Keratinocyte (primary cell): ENCODE measurements at regions not wholly inside any gene's neighbourhood (a gene's known extent, or its start where the extent isn't known, plus 50 kb on each side); places are given as distances from the start of the nearest gene placed in this dataset.

Source experiments
- DNase-seq: peaks from one replicate; pipeline ENCODE4 v3.0.0-alpha.2; 2011; ENCODE audit warnings: low read depth, missing footprints, low spot score
- FAIRE-seq: peaks from 2 replicates; lab custom pipeline; 2011; peaks lifted over from hg19 to GRCh38; lab: Jason Lieb, UNC
- H2AFZ ChIP-seq: 2 replicates; pipeline ENCODE4 v1.6.0; 2012; ENCODE audit warnings: low read length, control low read depth, inconsistent platforms; ENCODE audit not compliant: control insufficient read depth
- H3K27ac ChIP-seq: 2 replicates; pipeline ENCODE4 v1.5.1; 2011; ENCODE audit warnings: low read length; ENCODE audit not compliant: control insufficient read depth, insufficient read depth
- H3K27me3 ChIP-seq: 3 replicates; pipeline ENCODE4 v1.6.0; 2011; ENCODE audit warnings: low read length; ENCODE audit not compliant: control insufficient read depth, insufficient read depth; ENCODE audit errors: extremely low read depth
- H3K36me3 ChIP-seq, 2 experiments: 2 replicates in 1 of 2; 3 replicates in 1 of 2; pipeline ENCODE4 v1.5.1; 2011; ENCODE audit warnings: low read length in 2 of 2, mild to moderate bottlenecking in 1 of 2; ENCODE audit not compliant: control insufficient read depth in 2 of 2, insufficient read depth in 2 of 2; ENCODE audit errors: extremely low read depth in 1 of 2
- H3K4me1 ChIP-seq: 3 replicates; pipeline ENCODE4 v1.5.1; 2011; ENCODE audit warnings: low read length; ENCODE audit not compliant: control insufficient read depth, insufficient read depth; ENCODE audit errors: extremely low read depth
- H3K4me2 ChIP-seq: 3 replicates; pipeline ENCODE4 v1.6.0; 2011; ENCODE audit warnings: low read depth, low read length; ENCODE audit not compliant: control insufficient read depth, insufficient read depth; ENCODE audit errors: extremely low read depth
- H3K4me3 ChIP-seq, 3 experiments: fragments of 200-600 bp in 1 of 3; sonication (generic) in 1 of 3; 2 replicates in 2 of 3; 3 replicates in 1 of 3; pipeline ENCODE4 v1.5.1; 2011 to 2016; ENCODE audit warnings: low read length in 3 of 3, mild to moderate bottlenecking in 3 of 3, control low read depth in 2 of 3, inconsistent platforms in 1 of 3, low read depth in 1 of 3, mixed read lengths in 1 of 3, mixed run types in 1 of 3, moderate library complexity in 1 of 3; ENCODE audit not compliant: control insufficient read depth in 2 of 3, insufficient read depth in 2 of 3; ENCODE audit errors: extremely low read depth in 1 of 3
- H3K79me2 ChIP-seq: 2 replicates; pipeline ENCODE4 v1.6.0; 2012; ENCODE audit warnings: low read length; ENCODE audit not compliant: control insufficient read depth, insufficient read depth
- H3K9ac ChIP-seq: 3 replicates; pipeline ENCODE4 v1.6.0; 2011; ENCODE audit warnings: low read length; ENCODE audit not compliant: control insufficient read depth, insufficient read depth; ENCODE audit errors: extremely low read depth
- H3K9me1 ChIP-seq: 3 replicates; pipeline ENCODE4 v1.6.0; 2011; ENCODE audit warnings: low read length; ENCODE audit not compliant: control insufficient read depth, insufficient read depth; ENCODE audit errors: extremely low read depth
- H3K9me3 ChIP-seq: 2 replicates; pipeline ENCODE4 v1.5.1; 2012; ENCODE audit warnings: low read depth, low read length; ENCODE audit not compliant: control insufficient read depth
- H4K20me1 ChIP-seq: 3 replicates; pipeline ENCODE4 v1.6.0; 2011; ENCODE audit warnings: low read length; ENCODE audit not compliant: control insufficient read depth, insufficient read depth; ENCODE audit errors: extremely low read depth
- EZH2 ChIP-seq: IDR thresholded peaks from one replicate; pipeline ENCODE4 v1.6.1; 2012; ENCODE audit warnings: inconsistent platforms, mild to moderate bottlenecking, low read length, moderate library complexity
- dilution Hi-C: fragments of 300-500 bp; cut with MboI; formaldehyde crosslinking; loops from one replicate; pipeline ENCODE4 v1.7.0; 2020; ENCODE audit warnings: low sequenced_read_pairs; ENCODE audit not compliant: extremely low pct_ligation_motif_present
- TF ChIP-seq, protein P1 (sequence below), 3 experiments: IDR thresholded peaks in 1 of 3; conservative IDR thresholded peaks in 1 of 3; optimal IDR thresholded peaks in 1 of 3; 2 replicates in 2 of 3; 3 replicates in 1 of 3; pipeline versions ENCODE3 to v1.5.1; 2011; ENCODE audit warnings: low read length in 3 of 3, mild to moderate bottlenecking in 3 of 3, moderate library complexity in 2 of 3, control low read depth in 1 of 3, inconsistent platforms in 1 of 3; ENCODE audit not compliant: insufficient read depth in 2 of 3; ENCODE audit errors: extremely low read depth in 1 of 3

DNA sequence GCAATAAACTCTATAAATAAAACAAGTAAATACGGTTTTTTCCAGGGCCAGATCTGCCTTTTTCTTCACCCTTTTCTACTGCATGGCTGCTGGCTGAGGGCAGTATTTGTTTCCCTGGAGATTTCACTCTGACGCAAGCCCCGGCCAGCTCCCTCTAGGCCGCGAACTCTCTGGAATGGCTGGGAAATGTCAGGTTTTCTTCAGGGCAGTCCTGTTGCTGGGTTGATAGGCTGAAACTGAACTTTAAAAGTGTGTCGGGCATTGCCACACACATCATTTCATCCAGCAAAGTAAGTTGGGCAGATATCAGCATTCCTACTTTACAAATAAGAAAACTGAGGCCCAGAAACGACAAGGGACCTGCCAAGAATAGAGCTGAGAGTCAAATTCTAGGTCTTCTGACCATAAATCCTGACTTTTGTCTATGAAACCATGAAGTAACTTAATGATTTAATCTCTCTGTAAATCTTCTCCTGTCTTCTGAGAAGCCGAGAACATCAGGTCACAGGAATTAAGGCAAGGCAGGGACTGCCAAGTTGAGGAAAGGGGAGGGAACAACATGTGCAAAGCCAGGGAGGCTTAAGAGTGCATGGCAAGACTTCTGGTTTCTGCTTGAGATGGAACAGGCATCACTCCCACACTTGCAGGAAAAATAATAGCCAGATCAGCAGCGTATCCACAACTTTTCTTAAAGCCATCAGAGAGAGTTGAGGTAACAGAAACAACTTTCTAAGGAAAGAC lies 205.0 kb upstream of the CCDC196 start:
- H3K79me2 ChIP-seq = no peaks in the 10 kb centered on the region
- no peak for TF ChIP-seq EZH2
- TF ChIP-seq, protein P1, sequence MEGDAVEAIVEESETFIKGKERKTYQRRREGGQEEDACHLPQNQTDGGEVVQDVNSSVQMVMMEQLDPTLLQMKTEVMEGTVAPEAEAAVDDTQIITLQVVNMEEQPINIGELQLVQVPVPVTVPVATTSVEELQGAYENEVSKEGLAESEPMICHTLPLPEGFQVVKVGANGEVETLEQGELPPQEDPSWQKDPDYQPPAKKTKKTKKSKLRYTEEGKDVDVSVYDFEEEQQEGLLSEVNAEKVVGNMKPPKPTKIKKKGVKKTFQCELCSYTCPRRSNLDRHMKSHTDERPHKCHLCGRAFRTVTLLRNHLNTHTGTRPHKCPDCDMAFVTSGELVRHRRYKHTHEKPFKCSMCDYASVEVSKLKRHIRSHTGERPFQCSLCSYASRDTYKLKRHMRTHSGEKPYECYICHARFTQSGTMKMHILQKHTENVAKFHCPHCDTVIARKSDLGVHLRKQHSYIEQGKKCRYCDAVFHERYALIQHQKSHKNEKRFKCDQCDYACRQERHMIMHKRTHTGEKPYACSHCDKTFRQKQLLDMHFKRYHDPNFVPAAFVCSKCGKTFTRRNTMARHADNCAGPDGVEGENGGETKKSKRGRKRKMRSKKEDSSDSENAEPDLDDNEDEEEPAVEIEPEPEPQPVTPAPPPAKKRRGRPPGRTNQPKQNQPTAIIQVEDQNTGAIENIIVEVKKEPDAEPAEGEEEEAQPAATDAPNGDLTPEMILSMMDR (optimal IDR thresholded peaks at IDR 0.05 in 1 of 3, IDR thresholded peaks at IDR 0.05 in 1 of 3, conservative IDR thresholded peaks at IDR 0.05 in 1 of 3; ENCODE audit: extremely low read depth in 1 of 3, insufficient read depth in 2 of 3, low read length in 3 of 3) = no peak
- H3K36me3 ChIP-seq = no peaks in the 10 kb centered on the region
- no peak overlapping the region for H3K27ac ChIP-seq
- dilution Hi-C loops = no loop called here
- H4K20me1 ChIP-seq = no peaks in the 10 kb centered on the region
- no peak for FAIRE-seq
- no peaks in the 10 kb centered on the region for H3K4me1 ChIP-seq
- no peak overlapping the region for H2AFZ ChIP-seq
- H3K27me3 ChIP-seq = no peaks in the 10 kb centered on the region
- H3K9me1 ChIP-seq = no peaks in the 10 kb centered on the region
- DNase-seq = no peak
- no peaks in the 10 kb centered on the region for H3K9me3 ChIP-seq
- H3K4me3 ChIP-seq = no peak overlapping the region
- no peak overlapping the region for H3K4me2 ChIP-seq
- H3K9ac ChIP-seq = no peak overlapping the region

DNA sequence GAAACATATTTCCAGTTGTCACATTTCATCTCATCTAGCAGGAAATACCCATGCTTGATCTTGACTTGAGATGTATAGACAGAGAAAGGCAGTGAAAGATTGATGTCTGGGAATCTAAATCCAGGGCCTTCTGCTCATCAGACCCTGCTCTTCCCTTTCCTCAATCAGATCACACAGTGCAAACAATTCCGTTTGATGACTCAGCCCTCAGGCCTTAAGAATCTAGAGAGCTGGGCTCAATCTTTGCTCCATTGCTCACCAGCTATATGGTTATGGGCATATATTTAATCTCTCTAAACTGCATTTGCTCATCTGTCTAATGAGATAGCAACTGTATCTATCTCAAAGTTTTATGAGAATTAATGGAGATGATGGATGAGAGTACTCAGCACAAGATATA lies 201.8 kb upstream of the CCDC196 start:
- Histone ChIP-seq H3K27ac (no peak overlapping the region), H3K27me3 (no peaks in the 10 kb centered on the region), H3K9me1 (no peaks in the 10 kb centered on the region), H3K4me3 (no peak overlapping the region), H3K9me3 (no peaks in the 10 kb centered on the region), H3K9ac (no peak overlapping the region), H4K20me1 (no peaks in the 10 kb centered on the region), H3K79me2 (no peaks in the 10 kb centered on the region), H3K36me3 (no peaks in the 10 kb centered on the region), H2AFZ (no peak overlapping the region), H3K4me2 (no peak overlapping the region), H3K4me1 (no peaks in the 10 kb centered on the region)
- FAIRE-seq (no peak), DNase-seq (no peak)
- no peak for TF ChIP-seq EZH2
- TF ChIP-seq, protein P1 (optimal IDR thresholded peaks at IDR 0.05 in 1 of 3, IDR thresholded peaks at IDR 0.05 in 1 of 3, conservative IDR thresholded peaks at IDR 0.05 in 1 of 3; ENCODE audit: extremely low read depth in 1 of 3, insufficient read depth in 2 of 3, low read length in 3 of 3) = no peak
- dilution Hi-C loops = no loop called here
